GM21825 (cell line): ENCODE measurements at regions not wholly inside any gene's neighbourhood (a gene's known extent, or its start where the extent isn't known, plus 50 kb on each side); places are given as distances from the start of the nearest gene placed in this dataset.

ENCODE experiments used
- ATAC-seq: cut with Tn5 transposase; IDR thresholded peaks from one replicate; pipeline ENCODE4 v1.9.1; 2021; ENCODE audit warnings: mild to moderate bottlenecking, moderate library complexity; ENCODE audit not compliant: unreplicated experiment

- no peak for ATAC-seq
These were observed 664.2 kb downstream of the PTPRC start for GRCh38 chr1:199303035-199303434.

GRCh38 chr1:199305053-199305452, 666.2 kb downstream of the PTPRC start:
- ATAC-seq: no peak

- no peak for ATAC-seq
These were observed 668.8 kb downstream of the PTPRC start for GRCh38 chr1:199307496-199308264.

GRCh38 chr1:199308349-199308846, 669.6 kb downstream of the PTPRC start:
- ATAC-seq: no peak

- no peak for ATAC-seq
These were observed 671.9 kb downstream of the PTPRC start for GRCh38 chr1:199310708-199311107.

GRCh38 chr1:199311478-199312262, 672.8 kb downstream of the PTPRC start:
- no peak for ATAC-seq

GRCh38 chr1:199312626-199313025, 673.8 kb downstream of the PTPRC start:
- ATAC-seq: no peak

GRCh38 chr1:199313444-199313843, 674.6 kb downstream of the PTPRC start:
- no peak for ATAC-seq

GRCh38 chr1:199319341-199319740, 680.5 kb downstream of the PTPRC start:
- no peak for ATAC-seq

- ATAC-seq: no peak
These were observed 683.4 kb downstream of the PTPRC start for GRCh38 chr1:199322278-199322677.

GRCh38 chr1:199333180-199333579, 694.3 kb upstream of the NR5A2 start:
- no peak for ATAC-seq

GRCh38 chr1:199335496-199335895, 692.0 kb upstream of the NR5A2 start:
- ATAC-seq: no peak

GRCh38 chr1:199336745-199337640, 690.5 kb upstream of the NR5A2 start:
- ATAC-seq: no peak

GRCh38 chr1:199338760-199339159, 688.8 kb upstream of the NR5A2 start:
- ATAC-seq: no peak

GRCh38 chr1:199352351-199352750, 675.2 kb upstream of the NR5A2 start:
- ATAC-seq: no peak

GRCh38 chr1:199353906-199354305, 673.6 kb upstream of the NR5A2 start:
- no peak for ATAC-seq

- ATAC-seq: no peak
These were observed 670.9 kb upstream of the NR5A2 start for GRCh38 chr1:199356561-199356960.

GRCh38 chr1:199357599-199357998, 669.9 kb upstream of the NR5A2 start:
- ATAC-seq: no peak

- no peak for ATAC-seq
These were observed 664.5 kb upstream of the NR5A2 start for GRCh38 chr1:199362996-199363395.

GRCh38 chr1:199373139-199373538, 654.4 kb upstream of the NR5A2 start:
- no peak for ATAC-seq

GRCh38 chr1:199377211-199377610, 650.3 kb upstream of the NR5A2 start:
- ATAC-seq: no peak
